ENCODE measurements at regions not wholly inside any gene's neighbourhood (a gene's known extent, or its start where the extent isn't known, plus 50 kb on each side); places are given as distances from the start of the nearest gene placed in this dataset. TPM values are rescaled to one million over a fixed set of nuclear protein-coding genes. Genes with fewer than 3 reads are reported as not detected.

DNA sequence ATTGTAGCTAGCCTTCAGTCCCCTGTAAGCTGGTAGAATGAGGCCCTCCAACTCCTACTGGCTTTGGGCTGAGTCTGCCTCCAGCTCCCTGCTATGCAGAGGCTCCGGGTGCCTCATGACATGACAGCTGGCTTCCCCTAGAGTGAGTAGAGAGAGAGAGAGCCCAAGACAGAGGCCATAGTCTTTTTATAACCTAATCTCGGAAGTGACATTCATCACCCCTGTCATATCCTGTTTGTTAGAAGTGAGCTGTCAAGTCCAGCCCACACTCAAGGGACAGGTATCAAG lies 53.9 kb upstream of the CTBP2 start:
- TF ChIP-seq POLR2A (IDR thresholded peaks at IDR 0.05) (no peak), EP300 (IDR thresholded peaks at IDR 0.05) (no peak)
- TF ChIP-seq, protein P1, sequence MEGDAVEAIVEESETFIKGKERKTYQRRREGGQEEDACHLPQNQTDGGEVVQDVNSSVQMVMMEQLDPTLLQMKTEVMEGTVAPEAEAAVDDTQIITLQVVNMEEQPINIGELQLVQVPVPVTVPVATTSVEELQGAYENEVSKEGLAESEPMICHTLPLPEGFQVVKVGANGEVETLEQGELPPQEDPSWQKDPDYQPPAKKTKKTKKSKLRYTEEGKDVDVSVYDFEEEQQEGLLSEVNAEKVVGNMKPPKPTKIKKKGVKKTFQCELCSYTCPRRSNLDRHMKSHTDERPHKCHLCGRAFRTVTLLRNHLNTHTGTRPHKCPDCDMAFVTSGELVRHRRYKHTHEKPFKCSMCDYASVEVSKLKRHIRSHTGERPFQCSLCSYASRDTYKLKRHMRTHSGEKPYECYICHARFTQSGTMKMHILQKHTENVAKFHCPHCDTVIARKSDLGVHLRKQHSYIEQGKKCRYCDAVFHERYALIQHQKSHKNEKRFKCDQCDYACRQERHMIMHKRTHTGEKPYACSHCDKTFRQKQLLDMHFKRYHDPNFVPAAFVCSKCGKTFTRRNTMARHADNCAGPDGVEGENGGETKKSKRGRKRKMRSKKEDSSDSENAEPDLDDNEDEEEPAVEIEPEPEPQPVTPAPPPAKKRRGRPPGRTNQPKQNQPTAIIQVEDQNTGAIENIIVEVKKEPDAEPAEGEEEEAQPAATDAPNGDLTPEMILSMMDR (IDR thresholded peaks at IDR 0.05): no peak
- Histone ChIP-seq H3K27ac (no peak overlapping the region), H3K9me3 (no peaks in the 10 kb centered on the region), H3K27me3 (no peaks in the 10 kb centered on the region), H3K4me1 (peaks cover 0 to 10% (median 2%) of the 10 kb centered on the region in 4 donors), H3K36me3 (no peaks in the 10 kb centered on the region), H3K4me3 (no peak overlapping the region)
- no peak for DNase-seq (ENCODE audit: low spot score in 2 of 2)
- WGBS, 2 donors: 83 to 94% methylated on average over 2 of the region's 2 CpGs

DNA sequence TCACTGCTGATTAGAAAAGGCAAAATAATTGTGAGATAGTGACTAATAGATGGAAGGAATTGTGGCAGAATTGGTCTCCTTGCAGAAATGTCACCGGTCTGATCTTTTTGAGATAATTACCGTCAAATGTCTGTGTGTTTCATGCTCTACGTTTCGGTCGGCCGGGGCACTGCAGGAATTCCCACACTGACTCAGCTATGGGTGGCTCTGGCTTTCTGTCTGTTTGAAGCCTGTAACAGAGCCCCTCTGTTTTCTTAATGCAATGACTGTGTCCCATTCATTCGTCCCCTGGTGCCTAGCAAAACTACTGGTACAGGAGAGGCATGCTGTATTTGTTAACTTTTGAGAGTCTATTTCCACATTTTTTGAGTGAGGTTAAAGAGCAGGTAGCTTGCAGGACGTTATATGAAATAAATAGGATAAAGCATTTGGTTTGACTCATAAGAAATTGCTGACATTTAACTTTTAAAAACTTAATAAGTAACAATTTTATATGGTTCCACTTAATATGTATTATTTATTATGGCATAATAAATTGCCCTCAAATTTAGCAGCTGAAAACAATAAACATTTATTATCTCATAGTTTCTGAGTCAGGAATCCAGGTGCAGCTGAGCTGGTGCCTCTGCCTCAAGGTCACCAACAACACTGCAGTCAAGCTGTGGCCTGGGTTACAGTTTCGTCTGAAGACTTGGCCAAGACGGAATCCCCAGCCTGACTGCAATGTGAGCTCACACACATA lies 53.3 kb upstream of the CTBP2 start:
- Histone ChIP-seq H3K27ac (no peak overlapping the region), H3K9me3 (no peaks in the 10 kb centered on the region), H3K4me1 (peaks cover 0 to 10% (median 2%) of the 10 kb centered on the region in 4 donors), H3K27me3 (no peaks in the 10 kb centered on the region), H3K4me3 (no peak overlapping the region), H3K36me3 (no peaks in the 10 kb centered on the region)
- DNase-seq (ENCODE audit: low spot score in 2 of 2): no peak
- WGBS, 2 donors: 51 to 52% methylated on average over 10 of the region's 10 CpGs
- TF ChIP-seq POLR2A (IDR thresholded peaks at IDR 0.05) (no peak), EP300 (IDR thresholded peaks at IDR 0.05) (no peak)
- TF ChIP-seq, protein P1 (IDR thresholded peaks at IDR 0.05): no peak

DNA sequence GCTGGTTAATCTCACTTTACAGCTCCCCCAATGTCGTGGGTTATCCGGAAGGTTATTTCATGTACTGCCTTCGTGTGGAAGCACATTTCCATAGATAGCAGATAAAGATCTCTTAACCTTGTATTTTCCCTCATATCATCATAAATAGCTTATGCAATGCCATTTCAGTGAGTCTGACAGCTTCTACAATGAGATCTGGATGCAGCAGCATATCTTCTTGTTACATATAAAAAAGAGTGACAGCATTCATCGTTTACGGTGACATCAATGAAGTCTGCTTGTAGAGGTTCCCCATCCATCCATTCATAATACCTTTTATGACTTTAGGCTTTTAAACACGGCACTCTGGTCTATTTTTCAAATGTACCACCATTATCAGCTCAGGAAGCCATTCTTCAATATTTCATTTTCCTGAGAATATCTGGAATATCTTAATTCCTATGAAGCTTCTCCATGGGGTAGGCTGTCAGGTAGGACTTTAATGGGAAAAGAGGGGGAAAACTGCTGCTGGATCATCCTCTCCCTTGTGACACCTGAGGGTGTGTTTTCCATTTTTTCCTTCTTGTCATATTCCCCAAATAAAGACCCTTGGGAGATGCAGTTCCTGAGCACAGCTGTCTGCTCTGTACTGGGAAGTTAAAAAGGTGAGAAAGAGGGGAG lies 51.9 kb upstream of the CTBP2 start:
- no peaks in the 10 kb centered on the region for H3K36me3 ChIP-seq
- H3K27ac ChIP-seq: no peak overlapping the region
- TF ChIP-seq EP300 (IDR thresholded peaks at IDR 0.05): no peak
- peaks cover 0 to 10% (median 2%) of the 10 kb centered on the region in 4 donors for H3K4me1 ChIP-seq
- no peak for DNase-seq (ENCODE audit: low spot score in 2 of 2)
- no peaks in the 10 kb centered on the region for H3K9me3 ChIP-seq
- H3K4me3 ChIP-seq: no peak overlapping the region
- H3K27me3 ChIP-seq: no peaks in the 10 kb centered on the region
- WGBS, 2 donors: 84 to 90% methylated on average over 6 of the region's 6 CpGs

Small RNA genes in the stretch of these regions (small RNA-seq; reads per million reads assigned to genes)
- gene RPS27P18: not detected
